ENCODE measurements at regions not wholly inside any gene's neighbourhood (a gene's known extent, or its start where the extent isn't known, plus 50 kb on each side); places are given as distances from the start of the nearest gene placed in this dataset.

GRCh38 chr13:99842405-99842804 is 129.2 kb downstream of the ZIC5 start:
- Histone ChIP-seq H3K27ac (no peak overlapping the region), H3K4me3 (ENCODE audit: low read depth in 1 of 2, low read length in 1 of 2) (no peak overlapping the region), H3K9me3 (no peaks in the 10 kb centered on the region), H3K27me3 (no peaks in the 10 kb centered on the region), H3K4me1 (ENCODE audit: control insufficient read depth in 1 of 2, insufficient read depth in 1 of 2, low read depth in 1 of 2, low read length in 1 of 2) (no peaks in the 10 kb centered on the region), H3K36me3 (no peaks in the 10 kb centered on the region)
- TF ChIP-seq, protein P1, sequence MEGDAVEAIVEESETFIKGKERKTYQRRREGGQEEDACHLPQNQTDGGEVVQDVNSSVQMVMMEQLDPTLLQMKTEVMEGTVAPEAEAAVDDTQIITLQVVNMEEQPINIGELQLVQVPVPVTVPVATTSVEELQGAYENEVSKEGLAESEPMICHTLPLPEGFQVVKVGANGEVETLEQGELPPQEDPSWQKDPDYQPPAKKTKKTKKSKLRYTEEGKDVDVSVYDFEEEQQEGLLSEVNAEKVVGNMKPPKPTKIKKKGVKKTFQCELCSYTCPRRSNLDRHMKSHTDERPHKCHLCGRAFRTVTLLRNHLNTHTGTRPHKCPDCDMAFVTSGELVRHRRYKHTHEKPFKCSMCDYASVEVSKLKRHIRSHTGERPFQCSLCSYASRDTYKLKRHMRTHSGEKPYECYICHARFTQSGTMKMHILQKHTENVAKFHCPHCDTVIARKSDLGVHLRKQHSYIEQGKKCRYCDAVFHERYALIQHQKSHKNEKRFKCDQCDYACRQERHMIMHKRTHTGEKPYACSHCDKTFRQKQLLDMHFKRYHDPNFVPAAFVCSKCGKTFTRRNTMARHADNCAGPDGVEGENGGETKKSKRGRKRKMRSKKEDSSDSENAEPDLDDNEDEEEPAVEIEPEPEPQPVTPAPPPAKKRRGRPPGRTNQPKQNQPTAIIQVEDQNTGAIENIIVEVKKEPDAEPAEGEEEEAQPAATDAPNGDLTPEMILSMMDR (IDR thresholded peaks at IDR 0.05) = no peak

- H3K27ac ChIP-seq = no peak overlapping the region
- no peaks in the 10 kb centered on the region for H3K4me1 ChIP-seq (ENCODE audit: control insufficient read depth in 1 of 2, insufficient read depth in 1 of 2, low read depth in 1 of 2, low read length in 1 of 2)
- H3K9me3 ChIP-seq = no peaks in the 10 kb centered on the region
- no peaks in the 10 kb centered on the region for H3K36me3 ChIP-seq
- TF ChIP-seq, protein P1 (IDR thresholded peaks at IDR 0.05) = no peak
- H3K4me3 ChIP-seq (ENCODE audit: low read depth in 1 of 2, low read length in 1 of 2) = no peak overlapping the region
- no peaks in the 10 kb centered on the region for H3K27me3 ChIP-seq
These were observed 135.3 kb downstream of the ZIC5 start for GRCh38 chr13:99836291-99836690.

- TF ChIP-seq, protein P1 (IDR thresholded peaks at IDR 0.05) = no peak
These were observed 136.1 kb downstream of the ZIC5 start for GRCh38 chr13:99835442-99835841.

DNA sequence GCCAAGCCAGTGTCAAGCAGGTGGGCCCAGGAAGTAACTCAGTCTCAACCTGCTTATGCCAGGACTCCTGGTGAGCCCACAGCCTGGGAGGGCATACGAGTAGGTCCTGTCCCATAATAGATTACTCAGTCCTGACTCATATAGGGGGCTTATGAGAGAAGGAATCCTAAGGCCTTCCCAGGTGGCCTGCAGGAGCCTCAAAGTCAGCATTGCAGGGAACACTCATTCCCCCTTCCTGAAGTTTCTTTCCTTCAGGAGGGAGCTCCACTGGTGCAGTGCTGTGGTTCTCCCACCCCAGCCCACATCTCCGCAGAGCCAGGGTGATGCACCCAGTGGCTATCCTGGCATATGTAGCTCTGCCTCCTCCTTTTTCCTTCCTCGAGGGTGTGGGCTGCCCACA is 137.3 kb downstream of the ZIC5 start:
- Histone ChIP-seq H3K9me3 (no peaks in the 10 kb centered on the region), H3K36me3 (no peaks in the 10 kb centered on the region), H3K27me3 (no peaks in the 10 kb centered on the region), H3K4me3 (ENCODE audit: low read depth in 1 of 2, low read length in 1 of 2) (no peak overlapping the region), H3K4me1 (ENCODE audit: control insufficient read depth in 1 of 2, insufficient read depth in 1 of 2, low read depth in 1 of 2, low read length in 1 of 2) (no peaks in the 10 kb centered on the region), H3K27ac (no peak overlapping the region)
- TF ChIP-seq, protein P1 (IDR thresholded peaks at IDR 0.05) = no peak

More at GRCh38 chr13:99835442-99835841, 136.1 kb downstream of the ZIC5 start:
- Histone ChIP-seq H3K9me3 (no peaks in the 10 kb centered on the region), H3K27ac (no peak overlapping the region), H3K4me3 (ENCODE audit: low read depth in 1 of 2, low read length in 1 of 2) (no peak overlapping the region), H3K36me3 (no peaks in the 10 kb centered on the region), H3K27me3 (no peaks in the 10 kb centered on the region), H3K4me1 (ENCODE audit: control insufficient read depth in 1 of 2, insufficient read depth in 1 of 2, low read depth in 1 of 2, low read length in 1 of 2) (no peaks in the 10 kb centered on the region)

GRCh38 chr13:99832347-99832746 is 139.2 kb downstream of the ZIC5 start:
- Histone ChIP-seq H3K4me3 (ENCODE audit: low read depth in 1 of 2, low read length in 1 of 2) (no peak overlapping the region), H3K36me3 (no peaks in the 10 kb centered on the region), H3K9me3 (no peaks in the 10 kb centered on the region), H3K4me1 (ENCODE audit: control insufficient read depth in 1 of 2, insufficient read depth in 1 of 2, low read depth in 1 of 2, low read length in 1 of 2) (no peaks in the 10 kb centered on the region), H3K27ac (no peak overlapping the region), H3K27me3 (no peaks in the 10 kb centered on the region)
- TF ChIP-seq, protein P1 (IDR thresholded peaks at IDR 0.05) = no peak

- H3K36me3 ChIP-seq = no peaks in the 10 kb centered on the region
- H3K27me3 ChIP-seq = no peaks in the 10 kb centered on the region
- H3K4me3 ChIP-seq (ENCODE audit: low read depth in 1 of 2, low read length in 1 of 2) = no peak overlapping the region
- H3K9me3 ChIP-seq = no peaks in the 10 kb centered on the region
- H3K4me1 ChIP-seq (ENCODE audit: control insufficient read depth in 1 of 2, insufficient read depth in 1 of 2, low read depth in 1 of 2, low read length in 1 of 2) = no peaks in the 10 kb centered on the region
- H3K27ac ChIP-seq = no peak overlapping the region
- TF ChIP-seq, protein P1 (IDR thresholded peaks at IDR 0.05) = no peak
These were observed 140.6 kb downstream of the ZIC5 start for GRCh38 chr13:99830931-99831330.

Measured in neutrophil (primary cell).